GM23338 (cell line): ENCODE measurements at regions not wholly inside any gene's neighbourhood (a gene's known extent, or its start where the extent isn't known, plus 50 kb on each side); places are given as distances from the start of the nearest gene placed in this dataset.

Experiments
- CREB1 ChIP-seq: fragments of 250-450 bp; sonication (Bioruptor Pico); IDR thresholded peaks from 2 replicates; pipeline ENCODE4 v1.5.0; 2020; ENCODE audit warnings: low read depth, mild to moderate bottlenecking, moderate library complexity
- EZH2 ChIP-seq: fragments of 200-600 bp; sonication (generic); IDR thresholded peaks from one replicate; pipeline ENCODE4 v1.8.0; 2017; ENCODE audit warnings: antibody characterized with exemption, mild to moderate bottlenecking, low read depth; ENCODE audit not compliant: unreplicated experiment
- EZH2phosphoT487 ChIP-seq: fragments of 200-600 bp; sonication (generic); IDR thresholded peaks from one replicate; pipeline ENCODE4 v1.8.1; 2018; ENCODE audit warnings: antibody characterized with exemption; ENCODE audit not compliant: unreplicated experiment
- JUNB ChIP-seq: IDR thresholded peaks from one replicate; pipeline ENCODE4 v1.6.1; 2016; ENCODE audit warnings: antibody characterized with exemption; ENCODE audit not compliant: unreplicated experiment
- NANOG ChIP-seq: IDR thresholded peaks from 2 replicates; pipeline ENCODE4 v1.6.1; 2016; ENCODE audit warnings: antibody characterized with exemption, borderline replicate concordance
- POLR2AphosphoS5 ChIP-seq: IDR thresholded peaks from 2 replicates; pipeline ENCODE4 v1.6.1; 2016; ENCODE audit warnings: antibody characterized with exemption, low read depth
- STAT1 ChIP-seq: IDR thresholded peaks from one replicate; pipeline ENCODE4 v1.6.1; 2016; ENCODE audit warnings: antibody characterized with exemption; ENCODE audit not compliant: unreplicated experiment
- ZNF114 ChIP-seq: fragments of 250-450 bp; sonication (Bioruptor Pico); IDR thresholded peaks from 2 replicates; pipeline ENCODE4 v1.5.0; 2020; ENCODE audit warnings: mild to moderate bottlenecking, moderate library complexity
- ZNF331 ChIP-seq: fragments of 250-450 bp; sonication (Bioruptor Pico); IDR thresholded peaks from 2 replicates; pipeline ENCODE4 v1.5.0; 2020; ENCODE audit warnings: low read depth, mild to moderate bottlenecking, moderate library complexity
- TF ChIP-seq, protein P1 (sequence below), 2 experiments: fragments of 200-600 bp in 1 of 2; sonication (generic) in 1 of 2; conservative IDR thresholded peaks; 2 replicates each; pipeline versions ENCODE4 v1.5.1 to v1.6.1; 2016 to 2017; ENCODE audit warnings: antibody characterized with exemption in 2 of 2, low read depth in 2 of 2, mild to moderate bottlenecking in 2 of 2, moderate library complexity in 1 of 2
- TF ChIP-seq, protein P2 (sequence below): IDR thresholded peaks from one replicate; pipeline ENCODE4 v1.6.1; 2018; ENCODE audit warnings: antibody characterized with exemption; ENCODE audit not compliant: unreplicated experiment
- TF ChIP-seq, protein P3 (sequence below): IDR thresholded peaks from 2 replicates; pipeline ENCODE4 v1.6.1; 2016; ENCODE audit warnings: antibody characterized with exemption

DNA sequence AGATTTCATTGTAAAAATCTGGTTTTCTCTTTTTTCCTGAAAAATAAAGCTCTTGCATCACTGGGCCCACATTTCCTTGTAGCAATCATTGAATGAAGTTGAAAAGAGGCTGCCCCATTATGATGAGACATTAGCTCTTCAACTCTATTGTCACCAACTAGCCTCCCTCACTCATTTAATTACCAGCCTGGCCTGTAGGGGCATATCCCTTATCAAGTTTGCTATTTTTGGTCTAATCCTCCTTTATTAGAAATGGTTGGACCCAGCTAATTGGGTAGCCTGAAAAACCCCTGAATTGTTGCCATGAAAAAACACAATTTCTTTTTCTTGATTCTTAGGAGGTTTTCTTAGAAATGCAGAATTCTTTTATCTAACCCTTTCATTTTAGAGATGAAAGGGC is 164.6 kb upstream of the CASK start:
- TF ChIP-seq, protein P1, sequence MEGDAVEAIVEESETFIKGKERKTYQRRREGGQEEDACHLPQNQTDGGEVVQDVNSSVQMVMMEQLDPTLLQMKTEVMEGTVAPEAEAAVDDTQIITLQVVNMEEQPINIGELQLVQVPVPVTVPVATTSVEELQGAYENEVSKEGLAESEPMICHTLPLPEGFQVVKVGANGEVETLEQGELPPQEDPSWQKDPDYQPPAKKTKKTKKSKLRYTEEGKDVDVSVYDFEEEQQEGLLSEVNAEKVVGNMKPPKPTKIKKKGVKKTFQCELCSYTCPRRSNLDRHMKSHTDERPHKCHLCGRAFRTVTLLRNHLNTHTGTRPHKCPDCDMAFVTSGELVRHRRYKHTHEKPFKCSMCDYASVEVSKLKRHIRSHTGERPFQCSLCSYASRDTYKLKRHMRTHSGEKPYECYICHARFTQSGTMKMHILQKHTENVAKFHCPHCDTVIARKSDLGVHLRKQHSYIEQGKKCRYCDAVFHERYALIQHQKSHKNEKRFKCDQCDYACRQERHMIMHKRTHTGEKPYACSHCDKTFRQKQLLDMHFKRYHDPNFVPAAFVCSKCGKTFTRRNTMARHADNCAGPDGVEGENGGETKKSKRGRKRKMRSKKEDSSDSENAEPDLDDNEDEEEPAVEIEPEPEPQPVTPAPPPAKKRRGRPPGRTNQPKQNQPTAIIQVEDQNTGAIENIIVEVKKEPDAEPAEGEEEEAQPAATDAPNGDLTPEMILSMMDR (conservative IDR thresholded peaks at IDR 0.05; ENCODE audit: low read depth in 2 of 2) = peak in 1 of 2 experiments; percentile 41; a peak in 1 of 4 replicates
- TF ChIP-seq EZH2phosphoT487 (no peak), EZH2 (no peak), NANOG (no peak), CREB1 (no peak), ZNF114 (CRISPR knock-in tag) (no peak), POLR2AphosphoS5 (no peak), JUNB (no peak), STAT1 (no peak), ZNF331 (no peak)
- TF ChIP-seq, protein P2, sequence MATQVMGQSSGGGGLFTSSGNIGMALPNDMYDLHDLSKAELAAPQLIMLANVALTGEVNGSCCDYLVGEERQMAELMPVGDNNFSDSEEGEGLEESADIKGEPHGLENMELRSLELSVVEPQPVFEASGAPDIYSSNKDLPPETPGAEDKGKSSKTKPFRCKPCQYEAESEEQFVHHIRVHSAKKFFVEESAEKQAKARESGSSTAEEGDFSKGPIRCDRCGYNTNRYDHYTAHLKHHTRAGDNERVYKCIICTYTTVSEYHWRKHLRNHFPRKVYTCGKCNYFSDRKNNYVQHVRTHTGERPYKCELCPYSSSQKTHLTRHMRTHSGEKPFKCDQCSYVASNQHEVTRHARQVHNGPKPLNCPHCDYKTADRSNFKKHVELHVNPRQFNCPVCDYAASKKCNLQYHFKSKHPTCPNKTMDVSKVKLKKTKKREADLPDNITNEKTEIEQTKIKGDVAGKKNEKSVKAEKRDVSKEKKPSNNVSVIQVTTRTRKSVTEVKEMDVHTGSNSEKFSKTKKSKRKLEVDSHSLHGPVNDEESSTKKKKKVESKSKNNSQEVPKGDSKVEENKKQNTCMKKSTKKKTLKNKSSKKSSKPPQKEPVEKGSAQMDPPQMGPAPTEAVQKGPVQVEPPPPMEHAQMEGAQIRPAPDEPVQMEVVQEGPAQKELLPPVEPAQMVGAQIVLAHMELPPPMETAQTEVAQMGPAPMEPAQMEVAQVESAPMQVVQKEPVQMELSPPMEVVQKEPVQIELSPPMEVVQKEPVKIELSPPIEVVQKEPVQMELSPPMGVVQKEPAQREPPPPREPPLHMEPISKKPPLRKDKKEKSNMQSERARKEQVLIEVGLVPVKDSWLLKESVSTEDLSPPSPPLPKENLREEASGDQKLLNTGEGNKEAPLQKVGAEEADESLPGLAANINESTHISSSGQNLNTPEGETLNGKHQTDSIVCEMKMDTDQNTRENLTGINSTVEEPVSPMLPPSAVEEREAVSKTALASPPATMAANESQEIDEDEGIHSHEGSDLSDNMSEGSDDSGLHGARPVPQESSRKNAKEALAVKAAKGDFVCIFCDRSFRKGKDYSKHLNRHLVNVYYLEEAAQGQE = no peak
- TF ChIP-seq, protein P3, sequence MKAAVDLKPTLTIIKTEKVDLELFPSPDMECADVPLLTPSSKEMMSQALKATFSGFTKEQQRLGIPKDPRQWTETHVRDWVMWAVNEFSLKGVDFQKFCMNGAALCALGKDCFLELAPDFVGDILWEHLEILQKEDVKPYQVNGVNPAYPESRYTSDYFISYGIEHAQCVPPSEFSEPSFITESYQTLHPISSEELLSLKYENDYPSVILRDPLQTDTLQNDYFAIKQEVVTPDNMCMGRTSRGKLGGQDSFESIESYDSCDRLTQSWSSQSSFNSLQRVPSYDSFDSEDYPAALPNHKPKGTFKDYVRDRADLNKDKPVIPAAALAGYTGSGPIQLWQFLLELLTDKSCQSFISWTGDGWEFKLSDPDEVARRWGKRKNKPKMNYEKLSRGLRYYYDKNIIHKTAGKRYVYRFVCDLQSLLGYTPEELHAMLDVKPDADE = no peak
